Pancreas (tissue), 10 donors: ENCODE measurements at regions not wholly inside any gene's neighbourhood (a gene's known extent, or its start where the extent isn't known, plus 50 kb on each side); places are given as distances from the start of the nearest gene placed in this dataset.

Experiments
- ATAC-seq, 4 donors: fragments of 200-7000 bp; cut with Tn5 transposase; one replicate each; pipeline versions ENCODE4 v1.8.0 to v1.9.1; 2020; ENCODE audit warnings: mild to moderate bottlenecking in 4 of 4, moderate library complexity in 4 of 4
- DNase-seq, 6 donors: peaks; one replicate each; pipeline ENCODE4 v3.0.0-alpha.2; 2020
- FAIRE-seq: peaks from 2 replicates; lab custom pipeline; 2012; peaks lifted over from hg19 to GRCh38; lab: Jason Lieb, UNC
- H3K27ac ChIP-seq, 4 donors: fragments of 200-600 bp; sonication (generic); 1 replicate in 3 of 4; 2 replicates in 1 of 4; pipeline versions ENCODE4 v1.5.0 to v1.8.0; 2020
- H3K27me3 ChIP-seq, 4 donors: fragments of 200-600 bp; one replicate each; pipeline ENCODE4 v1.8.0; 2021
- H3K36me3 ChIP-seq, 3 donors: fragments of 200-600 bp; sonication (generic) in 1 of 3; one replicate each; pipeline versions ENCODE4 v1.5.0 to v1.8.0; 2020 to 2021
- H3K4me1 ChIP-seq, 3 donors: fragments of 200-600 bp; one replicate each; pipeline ENCODE4 v1.8.0; 2021
- H3K4me3 ChIP-seq, 4 donors: fragments of 200-600 bp; sonication (generic) in 2 of 4; one replicate each; pipeline versions ENCODE4 v1.5.0 to v1.8.0; 2020 to 2021
- H3K9me3 ChIP-seq, 4 donors: fragments of 200-600 bp; one replicate each; pipeline ENCODE4 v1.8.0; 2021
- CTCF ChIP-seq, 4 donors: fragments of 200-600 bp; sonication (generic) in 3 of 4; IDR thresholded peaks; one replicate each; pipeline versions ENCODE4 v1.5.0 to v1.8.0; 2021; ENCODE audit warnings: antibody characterized with exemption in 4 of 4
- WGBS, 2 donors: extraction: QIAGEN DNeasy Blood & Tissue Kit; methylation state at CpG; one replicate each; pipeline ENCODE4 v1.1.7; 2013; 5-methylcytosine and 5-hydroxymethylcytosine counted together
- intact Hi-C, 3 donors: fragments of 100-400 bp; cut with DNase I; formaldehyde crosslinking; loops; one replicate each; pipeline versions ENCODE4 v1.11.1 to v1.14.2; 2022
- donor health status: healthy with polysubstance abuse.
- donor health status: DM: no; HTN: no; CAD: no; lungs with moderate emphysema.
- donor health status: DM: no; HTN: no; CAD: no.
- donor health status: control.
- donor health status: control.
- donor health status: Bipolar disorder and iron deficiency.
- donor health status: DM: yes; HTN: yes; CAD: no.
- donor health status: DM: no; HTN: no; CAD: no.
- donor health status: DM: no; HTN: no; CAD: no.
- donor health status: DM: yes; HTN: yes; CAD: no.

GRCh38 chr5:174313615-174314014 is 268.1 kb downstream of the NSG2 start:
- H3K36me3 ChIP-seq = no peaks in the 10 kb centered on the region
- no peak for ATAC-seq

GRCh38 chr5:174314261-174314660 is 268.8 kb downstream of the NSG2 start:
- Histone ChIP-seq H3K4me1 (no peaks in the 10 kb centered on the region), H3K27me3 (no peaks in the 10 kb centered on the region), H3K27ac (no peak overlapping the region), H3K4me3 (no peak overlapping the region), H3K36me3 (no peaks in the 10 kb centered on the region), H3K9me3 (no peaks in the 10 kb centered on the region)
- intact Hi-C loops = loop anchor here in 2 of 3 donors (5.0 to 10.0 kb wide), 3 partner anchors 267 to 699 kb away; partner anchors contain the start of genes NSG2 (in 2 of the 2) and BOD1 (in 1 of the 2)
- WGBS, 2 donors = 67 to 77% methylated on average over 9 of the region's 9 CpGs
- ATAC-seq = no peak
- DNase-seq = no peak
- FAIRE-seq = no peak
- TF ChIP-seq CTCF (IDR thresholded peaks at IDR 0.05) = no peak

More at GRCh38 chr5:174313615-174314014, 268.1 kb downstream of the NSG2 start:
- Histone ChIP-seq H3K27ac (no peak overlapping the region), H3K27me3 (no peaks in the 10 kb centered on the region), H3K9me3 (no peaks in the 10 kb centered on the region), H3K4me3 (no peak overlapping the region), H3K4me1 (no peaks in the 10 kb centered on the region)
- 45 to 74% methylated on average over 5 of the region's 5 CpGs for WGBS, 2 donors
- FAIRE-seq (no peak), DNase-seq (no peak)
- intact Hi-C loops = loop anchor here in 2 of 3 donors (5.0 to 10.0 kb wide), 3 partner anchors 266 to 699 kb away; partner anchors contain the start of genes NSG2 (in 2 of the 2) and BOD1 (in 1 of the 2)
- no peak for TF ChIP-seq CTCF (IDR thresholded peaks at IDR 0.05)

- WGBS, 2 donors = 53 to 70% methylated on average over 5 of the region's 5 CpGs
- intact Hi-C loops = loop anchor here in 1 of 3 donors (10.0 kb wide), 1 partner anchor 701 kb away; the partner anchor contains the start of gene BOD1
These were observed 270.0 kb downstream of the NSG2 start for GRCh38 chr5:174315471-174315870.

GRCh38 chr5:174315871-174316270 is 270.4 kb downstream of the NSG2 start:
- no peak for TF ChIP-seq CTCF (IDR thresholded peaks at IDR 0.05)
- Histone ChIP-seq H3K4me1 (no peaks in the 10 kb centered on the region), H3K27me3 (no peaks in the 10 kb centered on the region), H3K27ac (no peak overlapping the region), H3K4me3 (no peak overlapping the region), H3K9me3 (no peaks in the 10 kb centered on the region), H3K36me3 (no peaks in the 10 kb centered on the region)
- no peak for DNase-seq
- 82 to 93% methylated on average over 17 of the region's 17 CpGs for WGBS, 2 donors
- no peak for FAIRE-seq
- ATAC-seq = no peak
- intact Hi-C loops = loop anchor here in 1 of 3 donors (10.0 kb wide), 1 partner anchor 701 kb away; the partner anchor contains the start of gene BOD1

More at GRCh38 chr5:174315471-174315870, 270.0 kb downstream of the NSG2 start:
- Histone ChIP-seq H3K36me3 (no peaks in the 10 kb centered on the region), H3K27me3 (no peaks in the 10 kb centered on the region), H3K9me3 (no peaks in the 10 kb centered on the region), H3K4me3 (no peak overlapping the region), H3K27ac (no peak overlapping the region), H3K4me1 (no peaks in the 10 kb centered on the region)
- no peak for ATAC-seq
- FAIRE-seq = no peak
- no peak for TF ChIP-seq CTCF (IDR thresholded peaks at IDR 0.05)
- no peak for DNase-seq

- FAIRE-seq = no peak
- no peak for DNase-seq
- Histone ChIP-seq H3K36me3 (no peaks in the 10 kb centered on the region), H3K4me3 (no peak overlapping the region), H3K27me3 (peaks cover 0 to 3% (median 0%) of the 10 kb centered on the region in 4 donors), H3K4me1 (no peaks in the 10 kb centered on the region), H3K9me3 (no peaks in the 10 kb centered on the region), H3K27ac (no peak overlapping the region)
- no peak for ATAC-seq
- intact Hi-C loops = loop anchor here in 1 of 3 donors (10.0 kb wide), 1 partner anchor 702 kb away; the partner anchor contains the start of gene BOD1
- 71 to 83% methylated on average over 6 of the region's 6 CpGs for WGBS, 2 donors
- no peak for TF ChIP-seq CTCF (IDR thresholded peaks at IDR 0.05)
These were observed 270.8 kb downstream of the NSG2 start for GRCh38 chr5:174316326-174316725.
